AG04450 (cell line): ENCODE measurements at regions not wholly inside any gene's neighbourhood (a gene's known extent, or its start where the extent isn't known, plus 50 kb on each side); places are given as distances from the start of the nearest gene placed in this dataset.

Experiments
- CTCF ChIA-PET: fragments of 300-600, 350-600 bp; formaldehyde crosslinking; extraction: SDS; loops from one replicate; lab custom pipeline; 2022; ENCODE audit warnings: antibody characterized with exemption, inconsistent platforms; lab: Charles Lee
- POLR2A ChIA-PET: fragments of 350-600 bp; formaldehyde crosslinking; extraction: SDS; loops from one replicate; lab custom pipeline; 2021; ENCODE audit warnings: antibody characterized with exemption, inconsistent platforms; lab: Yijun Ruan, JAX
- DNase-seq: peaks from one replicate; pipeline ENCODE4 v3.0.0-alpha.2; 2011; ENCODE audit warnings: low read depth, low spot score
- H3K27ac ChIP-seq: one replicate; pipeline ENCODE4 v1.5.1; 2012; ENCODE audit warnings: low read depth, low read length, control low read depth
- H3K27me3 ChIP-seq: one replicate; pipeline ENCODE4 v1.6.0; 2012; ENCODE audit warnings: low read length; ENCODE audit not compliant: control insufficient read depth, insufficient read depth
- H3K4me3 ChIP-seq: 2 replicates; pipeline ENCODE4 v1.5.1; 2011; ENCODE audit warnings: mild to moderate bottlenecking, low read depth, low read length, control low read depth
- H3K9me3 ChIP-seq: 2 replicates; pipeline ENCODE4 v1.5.1; 2012; ENCODE audit warnings: low read length; ENCODE audit not compliant: control insufficient read depth, insufficient read depth
- TF ChIP-seq, protein P1 (sequence below): IDR thresholded peaks from 2 replicates; pipeline ENCODE4 v1.5.1; 2011; ENCODE audit warnings: low read depth, low read length, control low read depth, inconsistent platforms

GRCh38 chr20:16135630-16136029 is 437.6 kb downstream of the KIF16B start:
- no peak overlapping the region for H3K4me3 ChIP-seq
- ChIA-PET POLR2A (no interaction called here), CTCF (no interaction called here)
- no peak overlapping the region for H3K27ac ChIP-seq
- peaks cover 5% of the 10 kb centered on the region; the same call in 1 of the 2 replicates for H3K9me3 ChIP-seq
- TF ChIP-seq, protein P1, sequence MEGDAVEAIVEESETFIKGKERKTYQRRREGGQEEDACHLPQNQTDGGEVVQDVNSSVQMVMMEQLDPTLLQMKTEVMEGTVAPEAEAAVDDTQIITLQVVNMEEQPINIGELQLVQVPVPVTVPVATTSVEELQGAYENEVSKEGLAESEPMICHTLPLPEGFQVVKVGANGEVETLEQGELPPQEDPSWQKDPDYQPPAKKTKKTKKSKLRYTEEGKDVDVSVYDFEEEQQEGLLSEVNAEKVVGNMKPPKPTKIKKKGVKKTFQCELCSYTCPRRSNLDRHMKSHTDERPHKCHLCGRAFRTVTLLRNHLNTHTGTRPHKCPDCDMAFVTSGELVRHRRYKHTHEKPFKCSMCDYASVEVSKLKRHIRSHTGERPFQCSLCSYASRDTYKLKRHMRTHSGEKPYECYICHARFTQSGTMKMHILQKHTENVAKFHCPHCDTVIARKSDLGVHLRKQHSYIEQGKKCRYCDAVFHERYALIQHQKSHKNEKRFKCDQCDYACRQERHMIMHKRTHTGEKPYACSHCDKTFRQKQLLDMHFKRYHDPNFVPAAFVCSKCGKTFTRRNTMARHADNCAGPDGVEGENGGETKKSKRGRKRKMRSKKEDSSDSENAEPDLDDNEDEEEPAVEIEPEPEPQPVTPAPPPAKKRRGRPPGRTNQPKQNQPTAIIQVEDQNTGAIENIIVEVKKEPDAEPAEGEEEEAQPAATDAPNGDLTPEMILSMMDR = no peak
- no peak for DNase-seq
- H3K27me3 ChIP-seq = no peaks in the 10 kb centered on the region

GRCh38 chr20:16132036-16132798 is 441.0 kb downstream of the KIF16B start:
- ChIA-PET POLR2A (no interaction called here), CTCF (no interaction called here)
- Histone ChIP-seq H3K9me3 (peaks cover 9% of the 10 kb centered on the region; the same call in 1 of the 2 replicates), H3K4me3 (no peak overlapping the region), H3K27ac (no peak overlapping the region), H3K27me3 (no peaks in the 10 kb centered on the region)
- no peak for DNase-seq
- TF ChIP-seq, protein P1 = no peak

DNA sequence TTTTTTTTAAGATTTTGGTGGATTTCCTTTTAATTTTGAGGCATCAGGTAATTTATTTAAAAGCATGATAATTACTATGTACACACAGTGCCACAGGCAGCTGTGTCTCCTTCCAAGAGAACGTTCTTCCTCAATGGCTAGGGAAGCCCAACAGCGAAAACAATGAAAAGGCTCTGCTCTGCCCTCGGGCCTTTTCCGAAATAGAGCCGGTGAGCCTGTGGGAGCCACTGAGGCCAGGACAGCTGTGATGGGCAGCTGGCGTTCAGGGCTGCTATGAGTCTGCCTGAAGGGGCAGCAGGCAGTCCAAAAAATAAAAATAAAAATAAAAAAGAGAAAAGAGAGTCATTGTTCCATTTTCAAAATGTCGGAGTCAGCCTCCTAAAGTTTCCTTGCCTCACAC is 443.8 kb downstream of the KIF16B start:
- DNase-seq = no peak
- H3K4me3 ChIP-seq = no peak overlapping the region
- no peak overlapping the region for H3K27ac ChIP-seq
- ChIA-PET POLR2A (no interaction called here), CTCF (no interaction called here)
- H3K27me3 ChIP-seq = no peaks in the 10 kb centered on the region
- H3K9me3 ChIP-seq = peaks cover 14% of the 10 kb centered on the region
- TF ChIP-seq, protein P1 = no peak

DNA sequence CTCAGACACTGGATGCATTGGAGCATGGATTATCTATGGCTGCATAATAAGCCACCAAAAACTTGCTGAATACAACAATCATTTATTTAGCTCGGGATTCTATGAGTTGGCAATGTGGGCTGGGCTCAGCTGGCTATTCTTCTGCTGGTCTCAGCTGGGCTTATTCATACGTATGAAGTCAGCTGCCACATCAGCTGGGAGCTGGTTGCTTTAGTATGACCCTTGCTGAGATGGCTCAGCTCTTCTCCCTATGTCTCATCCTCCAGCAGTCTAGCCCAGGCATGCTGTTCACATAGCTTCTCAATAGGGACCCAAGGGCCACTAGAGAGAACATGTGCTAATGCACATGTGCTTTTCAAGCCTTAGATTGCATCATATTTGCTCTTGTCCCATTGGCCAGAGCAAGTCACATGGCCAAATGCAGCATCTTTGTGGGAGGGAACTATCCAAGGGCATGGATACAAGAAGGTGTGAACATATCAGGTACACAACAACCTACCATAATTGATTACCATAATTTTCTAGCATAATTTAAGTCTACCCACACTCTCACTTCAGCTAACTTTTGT is 444.6 kb downstream of the KIF16B start:
- TF ChIP-seq, protein P1 = no peak
- CTCF ChIA-PET = no interaction called here
- no peak for DNase-seq
- Histone ChIP-seq H3K9me3 (peaks cover 14% of the 10 kb centered on the region), H3K4me3 (no peak overlapping the region), H3K27me3 (no peaks in the 10 kb centered on the region), H3K27ac (no peak overlapping the region)
- POLR2A ChIA-PET = no interaction called here

DNA sequence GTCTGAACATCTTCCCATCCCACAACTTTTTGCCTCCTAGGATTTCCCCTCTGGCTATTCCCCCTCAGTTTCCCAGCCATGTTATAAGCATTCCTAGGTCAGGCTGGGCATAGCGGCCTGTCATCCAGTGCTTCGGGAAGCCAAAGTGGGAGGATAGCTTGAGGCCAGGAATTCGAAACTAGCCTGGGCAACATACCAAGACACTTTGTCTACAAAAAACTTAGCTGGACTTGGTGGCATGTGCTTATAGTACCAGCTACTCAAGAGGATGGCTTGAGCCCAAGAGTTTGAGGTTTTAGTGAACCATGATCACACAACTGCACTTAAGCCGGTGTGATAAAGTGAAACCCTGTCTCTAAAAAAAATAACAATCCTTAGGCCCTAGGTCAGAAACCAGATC is 447.4 kb downstream of the KIF16B start:
- Histone ChIP-seq H3K27ac (no peak overlapping the region), H3K9me3 (peaks cover 9% of the 10 kb centered on the region; the same call in 1 of the 2 replicates), H3K27me3 (no peaks in the 10 kb centered on the region), H3K4me3 (no peak overlapping the region)
- no peak for DNase-seq
- TF ChIP-seq, protein P1 = no peak
- CTCF ChIA-PET = no interaction called here
- POLR2A ChIA-PET = no interaction called here
